ENCODE measurements at regions not wholly inside any gene's neighbourhood (a gene's known extent, or its start where the extent isn't known, plus 50 kb on each side); places are given as distances from the start of the nearest gene placed in this dataset.
A peak's percentile ranks its signal among the peaks of the same experiment; 100 is the strongest.

DNA sequence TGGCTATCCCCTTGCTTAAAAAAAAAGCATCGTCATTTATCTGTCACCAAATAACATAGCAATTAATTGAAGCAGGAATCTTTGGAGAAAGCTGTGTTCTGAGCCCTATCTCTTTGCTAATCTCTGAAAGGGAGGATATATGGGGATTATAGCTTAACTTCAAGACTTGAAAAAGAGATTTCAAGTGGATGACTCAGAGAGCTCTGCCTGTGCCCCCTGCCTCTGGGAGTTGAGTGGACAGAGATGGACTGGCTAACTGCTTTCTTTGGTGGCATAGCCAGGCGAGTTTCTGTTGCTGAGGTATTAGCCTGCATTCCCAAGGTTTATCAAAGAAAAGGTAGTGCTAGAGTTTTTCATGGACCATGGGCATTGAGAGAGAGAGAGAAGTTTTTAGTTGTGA, 91.6 kb downstream of the DDIT4L start:
- peaks cover 77% of the 10 kb centered on the region for H3K4me1 Mint-ChIP-seq
- ATAC-seq (no peak), DNase-seq (no peak)
- peaks cover 1% of the 10 kb centered on the region for H3K36me3 Mint-ChIP-seq (ENCODE audit: low read depth)
- H3K27ac Mint-ChIP-seq: no peak overlapping the region
- no peaks in the 10 kb centered on the region for H3K27me3 Mint-ChIP-seq
- H3K9me3 Mint-ChIP-seq: no peaks in the 10 kb centered on the region
- no peak overlapping the region for H3K4me3 Mint-ChIP-seq

DNA sequence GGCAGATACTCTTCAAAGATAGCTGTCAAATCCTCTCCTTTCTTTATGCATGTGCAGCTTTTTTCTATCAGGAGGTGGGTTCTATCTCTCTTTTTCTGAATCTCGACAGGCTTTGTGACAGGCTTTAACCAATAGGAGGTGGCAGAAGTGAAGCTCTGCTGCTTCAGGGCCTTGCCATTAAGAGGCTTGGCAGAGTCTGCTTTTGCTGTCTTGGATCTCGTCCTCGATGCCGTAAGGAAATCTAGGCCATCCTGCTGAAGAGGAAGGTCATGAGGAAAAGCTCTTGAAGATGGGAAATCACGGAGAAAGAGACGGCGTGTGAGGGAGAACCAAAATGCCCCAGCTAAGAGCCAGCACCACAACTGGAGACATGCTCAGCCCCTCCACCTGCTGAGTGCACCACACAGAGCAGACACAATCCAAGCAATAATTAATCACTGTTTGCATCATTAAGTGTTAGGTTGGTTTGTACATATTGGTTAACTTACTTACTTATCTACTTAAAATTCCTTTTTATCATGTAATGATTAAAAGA, 92.2 kb downstream of the DDIT4L start:
- Mint-ChIP-seq H3K27ac (no peak overlapping the region), H3K4me1 (peaks cover 80% of the 10 kb centered on the region), H3K36me3 (ENCODE audit: low read depth) (peaks cover 1% of the 10 kb centered on the region), H3K4me3 (no peak overlapping the region), H3K9me3 (no peaks in the 10 kb centered on the region), H3K27me3 (no peaks in the 10 kb centered on the region)
- no peak for DNase-seq
- no peak for ATAC-seq

DNA sequence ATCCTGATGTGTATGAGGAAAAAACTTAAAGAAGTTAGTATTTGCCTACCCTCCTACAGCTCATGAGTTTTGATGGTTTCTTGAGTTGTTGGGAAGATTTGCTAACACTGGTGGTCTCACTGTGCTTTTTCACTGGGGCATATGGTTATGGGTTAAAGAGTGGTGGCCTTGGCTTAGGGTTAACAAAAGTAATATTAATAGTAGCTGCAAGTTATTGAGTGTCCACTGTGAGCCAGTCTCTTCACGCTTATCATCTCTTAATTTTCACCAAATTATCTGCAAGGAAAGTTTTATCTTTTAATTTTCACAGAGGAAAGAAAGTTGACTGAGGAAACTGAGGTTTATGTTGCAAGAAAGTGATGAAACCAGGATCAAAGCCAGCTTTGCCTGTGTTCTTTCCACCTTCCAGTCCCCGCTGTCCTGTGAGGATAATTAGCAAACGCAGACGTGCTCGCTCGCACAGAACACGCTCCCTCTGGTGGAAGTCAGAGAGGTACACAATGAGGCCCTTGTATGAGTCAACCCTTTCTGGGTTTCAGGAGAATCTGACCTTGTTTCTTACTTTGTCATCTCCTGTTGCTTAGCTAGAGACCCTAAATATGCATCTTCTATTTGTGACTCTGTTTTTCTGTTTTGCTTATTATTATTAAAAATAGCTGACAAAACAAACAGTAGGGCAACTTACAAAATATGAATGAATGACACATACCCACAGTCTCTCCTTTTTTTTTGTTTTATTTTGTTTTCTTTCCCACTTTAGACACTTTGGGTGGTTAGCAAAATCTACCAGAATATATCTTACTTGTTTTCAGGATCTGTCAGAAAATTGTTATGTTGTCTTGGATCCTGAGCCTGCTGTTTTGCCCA, 94.3 kb downstream of the DDIT4L start:
- H3K9me3 Mint-ChIP-seq: no peaks in the 10 kb centered on the region
- peaks cover 1% of the 10 kb centered on the region for H3K36me3 Mint-ChIP-seq (ENCODE audit: low read depth)
- ATAC-seq (peak; percentile 87), DNase-seq (peak; percentile 72)
- H3K4me1 Mint-ChIP-seq: peaks cover 75% of the 10 kb centered on the region
- peaks cover 2% of the 10 kb centered on the region for H3K27me3 Mint-ChIP-seq
- peak overlapping the region; percentile 84 for H3K27ac Mint-ChIP-seq
- H3K4me3 Mint-ChIP-seq: peak overlapping the region; percentile 0

DNA sequence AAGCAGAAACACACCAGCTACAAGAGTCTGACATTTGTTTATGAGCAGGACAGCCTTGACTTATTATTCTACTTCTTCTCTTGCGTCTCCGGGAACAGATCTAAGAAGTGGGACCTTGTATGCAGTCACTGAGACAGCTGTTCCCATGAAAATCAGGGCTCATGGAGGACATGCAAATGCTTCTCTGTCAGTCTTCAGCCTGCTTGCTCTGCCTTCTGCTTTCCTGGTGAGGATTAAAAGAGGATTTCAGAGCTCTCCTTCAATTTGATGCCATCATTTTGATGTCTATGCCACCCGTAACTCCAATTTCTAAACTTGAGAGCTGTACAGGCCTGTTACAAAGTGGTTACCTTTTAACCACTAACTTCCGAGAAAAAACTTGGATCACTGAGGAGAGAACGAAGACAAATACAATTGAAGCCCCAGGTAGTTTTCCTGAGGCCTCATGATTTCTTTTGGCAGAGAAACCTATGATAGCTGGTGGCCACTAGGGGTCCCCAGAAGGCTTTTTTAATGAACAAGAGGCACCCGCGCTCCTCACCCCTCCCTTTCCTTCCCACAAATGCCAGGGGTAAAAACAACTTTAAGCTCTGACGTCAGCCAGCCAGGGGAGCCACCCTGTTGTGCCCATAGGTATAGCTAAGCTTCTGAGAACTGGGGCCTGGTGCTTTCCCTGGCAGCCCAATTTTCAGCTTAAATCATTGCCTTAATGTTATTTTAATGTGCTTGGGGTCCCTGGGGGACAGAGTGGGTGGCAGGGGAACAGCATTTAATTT, 97.0 kb downstream of the DDIT4L start:
- DNase-seq: peak; percentile 82
- Mint-ChIP-seq H3K4me1 (peaks cover 56% of the 10 kb centered on the region), H3K4me3 (no peak overlapping the region), H3K27me3 (peaks cover 2% of the 10 kb centered on the region), H3K9me3 (no peaks in the 10 kb centered on the region), H3K27ac (peak overlapping the region; percentile 85), H3K36me3 (ENCODE audit: low read depth) (peaks cover 1% of the 10 kb centered on the region)
- ATAC-seq: peak; percentile 97

DNA sequence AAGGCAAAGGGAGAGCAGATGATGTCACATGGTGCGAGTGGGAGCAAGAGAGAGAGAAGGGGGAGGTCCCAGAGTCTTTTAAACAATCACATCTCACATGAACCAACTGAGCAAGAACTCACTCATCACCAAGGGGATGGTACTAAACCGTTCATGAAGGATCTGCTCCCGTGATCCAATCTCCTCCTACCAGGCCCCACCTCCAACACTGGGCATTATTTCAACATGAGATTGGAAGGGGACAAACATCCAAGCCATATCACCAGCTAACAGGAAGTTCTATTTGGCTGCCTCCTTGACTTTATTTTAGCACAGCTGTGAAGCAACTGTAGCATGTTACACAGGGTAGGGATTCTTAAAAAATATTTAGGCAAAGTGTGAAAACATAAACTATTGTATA, 102.5 kb downstream of the DDIT4L start:
- Mint-ChIP-seq H3K9me3 (no peaks in the 10 kb centered on the region), H3K27me3 (peaks cover 2% of the 10 kb centered on the region)

GRCh38 chr4:100086766-100087431, 103.4 kb downstream of the DDIT4L start:
- H3K36me3 Mint-ChIP-seq (ENCODE audit: low read depth): no peaks in the 10 kb centered on the region
- H3K4me3 Mint-ChIP-seq: no peak overlapping the region
- H3K27me3 Mint-ChIP-seq: no peaks in the 10 kb centered on the region
- H3K4me1 Mint-ChIP-seq: peaks cover 17% of the 10 kb centered on the region
- no peaks in the 10 kb centered on the region for H3K9me3 Mint-ChIP-seq
- H3K27ac Mint-ChIP-seq: no peak overlapping the region
- ATAC-seq (no peak), DNase-seq (no peak)

More for the DNA sequence above, 102.5 kb downstream of the DDIT4L start:
- H3K4me1 Mint-ChIP-seq: peaks cover 18% of the 10 kb centered on the region
- no peak for DNase-seq
- ATAC-seq: no peak
- no peak overlapping the region for H3K4me3 Mint-ChIP-seq
- H3K36me3 Mint-ChIP-seq (ENCODE audit: low read depth): no peaks in the 10 kb centered on the region
- H3K27ac Mint-ChIP-seq: no peak overlapping the region

GRCh38 chr4:100084892-100085291, 105.4 kb downstream of the DDIT4L start:
- H3K36me3 Mint-ChIP-seq (ENCODE audit: low read depth): no peaks in the 10 kb centered on the region
- H3K4me1 Mint-ChIP-seq: peaks cover 23% of the 10 kb centered on the region
- no peak overlapping the region for H3K27ac Mint-ChIP-seq
- DNase-seq: no peak
- no peaks in the 10 kb centered on the region for H3K27me3 Mint-ChIP-seq
- no peaks in the 10 kb centered on the region for H3K9me3 Mint-ChIP-seq
- H3K4me3 Mint-ChIP-seq: no peak overlapping the region
- ATAC-seq: no peak

DNA sequence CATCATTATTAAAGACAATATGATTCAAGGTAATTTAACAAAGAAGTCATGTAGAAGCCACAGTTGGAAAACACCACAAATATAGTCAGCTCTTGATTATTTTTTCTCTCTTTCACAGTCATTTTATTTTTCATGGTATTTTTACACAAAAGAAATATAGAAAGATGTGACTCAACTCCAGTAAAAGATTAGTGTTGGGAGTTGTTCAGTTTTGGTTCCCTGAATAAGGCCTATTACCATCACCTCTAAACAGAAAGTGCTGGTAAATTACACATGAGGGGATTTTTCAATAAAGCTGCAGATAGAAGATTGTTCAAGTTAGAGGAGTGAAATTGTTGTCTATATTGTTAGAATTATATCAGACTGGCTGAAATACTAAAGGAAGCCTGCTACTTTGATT, 107.0 kb downstream of the DDIT4L start:
- no peak for DNase-seq
- no peak overlapping the region for H3K27ac Mint-ChIP-seq
- no peaks in the 10 kb centered on the region for H3K36me3 Mint-ChIP-seq (ENCODE audit: low read depth)
- H3K27me3 Mint-ChIP-seq: no peaks in the 10 kb centered on the region
- no peaks in the 10 kb centered on the region for H3K9me3 Mint-ChIP-seq
- peak; percentile 14 for ATAC-seq
- no peak overlapping the region for H3K4me3 Mint-ChIP-seq
- H3K4me1 Mint-ChIP-seq: peaks cover 34% of the 10 kb centered on the region

- ATAC-seq (peak; percentile 70), DNase-seq (no peak)
- Mint-ChIP-seq H3K9me3 (no peaks in the 10 kb centered on the region), H3K27me3 (no peaks in the 10 kb centered on the region), H3K27ac (no peak overlapping the region), H3K4me1 (peaks cover 34% of the 10 kb centered on the region), H3K4me3 (no peak overlapping the region), H3K36me3 (ENCODE audit: low read depth) (no peaks in the 10 kb centered on the region)
Measured at GRCh38 chr4:100082852-100083251, 107.4 kb downstream of the DDIT4L start.

- peaks cover 33% of the 10 kb centered on the region for H3K4me1 Mint-ChIP-seq
- no peaks in the 10 kb centered on the region for H3K27me3 Mint-ChIP-seq
- no peaks in the 10 kb centered on the region for H3K36me3 Mint-ChIP-seq (ENCODE audit: low read depth)
- no peak overlapping the region for H3K27ac Mint-ChIP-seq
- H3K4me3 Mint-ChIP-seq: no peak overlapping the region
- DNase-seq: no peak
- no peak for ATAC-seq
- H3K9me3 Mint-ChIP-seq: no peaks in the 10 kb centered on the region
Measured at GRCh38 chr4:100081491-100081890, 108.8 kb downstream of the DDIT4L start.

DNA sequence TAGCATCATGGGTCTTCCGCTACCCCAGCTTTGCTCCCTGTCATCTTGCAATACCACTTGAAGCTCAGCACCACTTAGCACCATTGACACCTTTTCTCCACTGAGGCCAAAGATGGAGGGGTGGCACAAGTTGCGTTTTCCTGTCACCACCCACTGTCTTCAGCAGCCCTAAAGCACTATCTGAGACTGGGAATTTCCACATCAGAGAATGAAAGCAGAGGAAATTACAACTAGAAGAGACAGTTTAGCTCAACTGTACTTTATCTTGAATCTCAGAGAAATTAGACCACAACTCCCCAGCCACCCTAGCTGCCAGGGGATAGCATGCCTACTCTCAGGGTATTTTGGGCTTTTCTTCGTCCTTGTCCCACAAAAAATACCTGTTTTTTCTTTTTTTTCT, 111.0 kb downstream of the DDIT4L start:
- ATAC-seq: peak; percentile 62
- Mint-ChIP-seq H3K4me3 (no peak overlapping the region), H3K27ac (peak overlapping the region; percentile 57)

GRCh38 chr4:100076753-100077152, 113.5 kb downstream of the DDIT4L start:
- ATAC-seq (peak; percentile 37), DNase-seq (no peak)
- H3K4me3 Mint-ChIP-seq: no peak overlapping the region
- no peaks in the 10 kb centered on the region for H3K36me3 Mint-ChIP-seq (ENCODE audit: low read depth)
- H3K27me3 Mint-ChIP-seq: peaks cover 6% of the 10 kb centered on the region
- H3K9me3 Mint-ChIP-seq: no peaks in the 10 kb centered on the region
- peaks cover 17% of the 10 kb centered on the region for H3K4me1 Mint-ChIP-seq
- no peak overlapping the region for H3K27ac Mint-ChIP-seq

More for the DNA sequence above, 111.0 kb downstream of the DDIT4L start:
- no peak for DNase-seq
- peaks cover 6% of the 10 kb centered on the region for H3K27me3 Mint-ChIP-seq
- no peaks in the 10 kb centered on the region for H3K36me3 Mint-ChIP-seq (ENCODE audit: low read depth)
- H3K4me1 Mint-ChIP-seq: peaks cover 29% of the 10 kb centered on the region
- H3K9me3 Mint-ChIP-seq: no peaks in the 10 kb centered on the region

GRCh38 chr4:100075486-100076270, 114.6 kb downstream of the DDIT4L start:
- Mint-ChIP-seq H3K36me3 (ENCODE audit: low read depth) (no peaks in the 10 kb centered on the region), H3K4me1 (peaks cover 14% of the 10 kb centered on the region), H3K9me3 (no peaks in the 10 kb centered on the region), H3K4me3 (no peak overlapping the region), H3K27me3 (peaks cover 6% of the 10 kb centered on the region), H3K27ac (no peak overlapping the region)
- DNase-seq: no peak
- ATAC-seq: no peak

DNA sequence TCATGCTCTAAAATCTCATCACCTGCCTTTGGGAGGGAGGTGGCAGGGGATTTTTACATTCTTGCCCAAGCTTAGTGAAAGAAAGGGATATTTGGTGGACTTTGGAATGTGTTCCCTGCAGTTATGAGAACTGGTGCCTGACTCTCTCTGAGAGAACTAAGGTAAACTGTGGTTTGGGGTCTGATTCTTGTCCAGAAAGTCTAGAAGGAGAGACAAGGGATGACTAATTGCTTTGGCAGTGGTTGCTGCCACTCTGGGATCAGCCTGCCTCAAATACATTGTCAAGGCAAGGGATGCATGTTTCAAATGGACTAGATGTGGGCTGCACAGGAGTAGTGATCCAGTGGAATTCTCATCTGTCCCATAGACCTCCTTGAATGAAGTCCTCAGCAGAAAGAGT, 115.2 kb downstream of the DDIT4L start:
- H3K4me3 Mint-ChIP-seq: no peak overlapping the region
- H3K27ac Mint-ChIP-seq: no peak overlapping the region
- DNase-seq (no peak), ATAC-seq (no peak)
- H3K9me3 Mint-ChIP-seq: no peaks in the 10 kb centered on the region
- peaks cover 13% of the 10 kb centered on the region for H3K4me1 Mint-ChIP-seq
- H3K27me3 Mint-ChIP-seq: peaks cover 6% of the 10 kb centered on the region
- no peaks in the 10 kb centered on the region for H3K36me3 Mint-ChIP-seq (ENCODE audit: low read depth)

All from activated naive CD8-positive, alpha-beta T cell treated with anti-CD3 and anti-CD28 coated beads, Interleukin-2, amount 50 U/mL, for 24 hours (primary cell).